ENCODE measurements at regions not wholly inside any gene's neighbourhood (a gene's known extent, or its start where the extent isn't known, plus 50 kb on each side); places are given as distances from the start of the nearest gene placed in this dataset.
"Not testable (repeated sequence)": the region's sequence is repeated elsewhere in the genome, so short reads cannot be mapped to it uniquely, and the experiment has no call there.

GRCh38 chr12:102317155-102317554 lies 119.5 kb upstream of the PMCH start:
- H3K4me3 ChIP-seq (ENCODE audit: low read length): no peak overlapping the region
- H3K36me3 ChIP-seq (ENCODE audit: control insufficient read depth, insufficient read depth, low read length, severe bottlenecking): no peaks in the 10 kb centered on the region
- H3K9ac ChIP-seq (ENCODE audit: low read length): no peak overlapping the region
- no peak for DNase-seq (ENCODE audit: low read depth)
- no peaks in the 10 kb centered on the region for H3K9me3 ChIP-seq (ENCODE audit: control insufficient read depth, low read length)
- H3K4me1 ChIP-seq (ENCODE audit: control insufficient read depth, insufficient read depth, low read length): no peaks in the 10 kb centered on the region
- no peaks in the 10 kb centered on the region for H3K27me3 ChIP-seq (replicated peaks; ENCODE audit: control insufficient read depth, insufficient read depth, low read length)

GRCh38 chr12:102316723-102317122 lies 119.1 kb upstream of the PMCH start:
- DNase-seq (ENCODE audit: low read depth): no peak
- no peak overlapping the region for H3K9ac ChIP-seq (ENCODE audit: low read length)
- no peaks in the 10 kb centered on the region for H3K27me3 ChIP-seq (replicated peaks; ENCODE audit: control insufficient read depth, insufficient read depth, low read length)
- H3K9me3 ChIP-seq (ENCODE audit: control insufficient read depth, low read length): no peaks in the 10 kb centered on the region
- H3K4me3 ChIP-seq (ENCODE audit: low read length): no peak overlapping the region
- H3K4me1 ChIP-seq (ENCODE audit: control insufficient read depth, insufficient read depth, low read length): no peaks in the 10 kb centered on the region
- no peaks in the 10 kb centered on the region for H3K36me3 ChIP-seq (ENCODE audit: control insufficient read depth, insufficient read depth, low read length, severe bottlenecking)

GRCh38 chr12:102314821-102315220 lies 117.2 kb upstream of the PMCH start:
- no peak overlapping the region for H3K4me3 ChIP-seq (ENCODE audit: low read length)
- no peaks in the 10 kb centered on the region for H3K9me3 ChIP-seq (ENCODE audit: control insufficient read depth, low read length)
- H3K9ac ChIP-seq (ENCODE audit: low read length): no peak overlapping the region
- no peak for DNase-seq (ENCODE audit: low read depth)
- no peaks in the 10 kb centered on the region for H3K4me1 ChIP-seq (ENCODE audit: control insufficient read depth, insufficient read depth, low read length)
- H3K36me3 ChIP-seq (ENCODE audit: control insufficient read depth, insufficient read depth, low read length, severe bottlenecking): no peaks in the 10 kb centered on the region
- H3K27me3 ChIP-seq (replicated peaks; ENCODE audit: control insufficient read depth, insufficient read depth, low read length): no peaks in the 10 kb centered on the region

GRCh38 chr12:102313116-102313971 lies 115.7 kb upstream of the PMCH start:
- H3K9ac ChIP-seq (ENCODE audit: low read length); H3K4me1 ChIP-seq (ENCODE audit: control insufficient read depth, insufficient read depth, low read length); H3K4me3 ChIP-seq (ENCODE audit: low read length); H3K36me3 ChIP-seq (ENCODE audit: control insufficient read depth, insufficient read depth, low read length, severe bottlenecking); DNase-seq (ENCODE audit: low read depth); H3K27me3 ChIP-seq (replicated peaks; ENCODE audit: control insufficient read depth, insufficient read depth, low read length); H3K9me3 ChIP-seq (ENCODE audit: control insufficient read depth, low read length): not testable (repeated sequence)

- peak overlapping the region; percentile 48 for H3K9ac ChIP-seq (ENCODE audit: low read length)
- no peaks in the 10 kb centered on the region for H3K27me3 ChIP-seq (replicated peaks; ENCODE audit: control insufficient read depth, insufficient read depth, low read length)
- H3K4me1 ChIP-seq (ENCODE audit: control insufficient read depth, insufficient read depth, low read length): peaks cover 15% of the 10 kb centered on the region
- no peaks in the 10 kb centered on the region for H3K36me3 ChIP-seq (ENCODE audit: control insufficient read depth, insufficient read depth, low read length, severe bottlenecking)
- peaks cover 18% of the 10 kb centered on the region for H3K9me3 ChIP-seq (ENCODE audit: control insufficient read depth, low read length)
- no peak overlapping the region for H3K4me3 ChIP-seq (ENCODE audit: low read length)
- DNase-seq (ENCODE audit: low read depth): peak; percentile 28
Observed at GRCh38 chr12:102305486-102305885, 107.9 kb upstream of the PMCH start.

- not testable (repeated sequence) for H3K27me3 ChIP-seq (replicated peaks; ENCODE audit: control insufficient read depth, insufficient read depth, low read length); H3K4me3 ChIP-seq (ENCODE audit: low read length); H3K36me3 ChIP-seq (ENCODE audit: control insufficient read depth, insufficient read depth, low read length, severe bottlenecking)
- peaks cover 18% of the 10 kb centered on the region for H3K9me3 ChIP-seq (ENCODE audit: control insufficient read depth, low read length)
- DNase-seq (ENCODE audit: low read depth): peak; percentile 14
- peaks cover 15% of the 10 kb centered on the region for H3K4me1 ChIP-seq (ENCODE audit: control insufficient read depth, insufficient read depth, low read length)
- peak overlapping the region; percentile 48 for H3K9ac ChIP-seq (ENCODE audit: low read length)
Observed at GRCh38 chr12:102304667-102305066, 107.0 kb upstream of the PMCH start.

- H3K9me3 ChIP-seq (ENCODE audit: control insufficient read depth, low read length): peaks cover 18% of the 10 kb centered on the region
- peak overlapping the region; percentile 38 for H3K4me3 ChIP-seq (ENCODE audit: low read length)
- peaks cover 23% of the 10 kb centered on the region for H3K4me1 ChIP-seq (ENCODE audit: control insufficient read depth, insufficient read depth, low read length)
- no peaks in the 10 kb centered on the region for H3K27me3 ChIP-seq (replicated peaks; ENCODE audit: control insufficient read depth, insufficient read depth, low read length)
- no peak overlapping the region for H3K9ac ChIP-seq (ENCODE audit: low read length)
- no peak for DNase-seq (ENCODE audit: low read depth)
- H3K36me3 ChIP-seq (ENCODE audit: control insufficient read depth, insufficient read depth, low read length, severe bottlenecking): no peaks in the 10 kb centered on the region
Observed at GRCh38 chr12:102302553-102302952, 104.9 kb upstream of the PMCH start.

GRCh38 chr12:102301547-102301946 lies 103.9 kb upstream of the PMCH start:
- no peak for DNase-seq (ENCODE audit: low read depth)
- Histone ChIP-seq H3K4me1 (ENCODE audit: control insufficient read depth, insufficient read depth, low read length) (peaks cover 23% of the 10 kb centered on the region), H3K9ac (ENCODE audit: low read length) (no peak overlapping the region), H3K4me3 (ENCODE audit: low read length) (no peak overlapping the region), H3K9me3 (ENCODE audit: control insufficient read depth, low read length) (peaks cover 18% of the 10 kb centered on the region), H3K36me3 (ENCODE audit: control insufficient read depth, insufficient read depth, low read length, severe bottlenecking) (no peaks in the 10 kb centered on the region), H3K27me3 (replicated peaks; ENCODE audit: control insufficient read depth, insufficient read depth, low read length) (no peaks in the 10 kb centered on the region)

- DNase-seq (ENCODE audit: low read depth): peak; percentile 6
- Histone ChIP-seq H3K9ac (ENCODE audit: low read length) (no peak overlapping the region), H3K4me1 (ENCODE audit: control insufficient read depth, insufficient read depth, low read length) (peaks cover 23% of the 10 kb centered on the region), H3K9me3 (ENCODE audit: control insufficient read depth, low read length) (peaks cover 18% of the 10 kb centered on the region), H3K27me3 (replicated peaks; ENCODE audit: control insufficient read depth, insufficient read depth, low read length) (no peaks in the 10 kb centered on the region), H3K36me3 (ENCODE audit: control insufficient read depth, insufficient read depth, low read length, severe bottlenecking) (no peaks in the 10 kb centered on the region), H3K4me3 (ENCODE audit: low read length) (no peak overlapping the region)
Observed at GRCh38 chr12:102300824-102301461, 103.3 kb upstream of the PMCH start.

- no peaks in the 10 kb centered on the region for H3K27me3 ChIP-seq (replicated peaks; ENCODE audit: control insufficient read depth, insufficient read depth, low read length)
- no peaks in the 10 kb centered on the region for H3K36me3 ChIP-seq (ENCODE audit: control insufficient read depth, insufficient read depth, low read length, severe bottlenecking)
- peaks cover 18% of the 10 kb centered on the region for H3K9me3 ChIP-seq (ENCODE audit: control insufficient read depth, low read length)
- H3K4me1 ChIP-seq (ENCODE audit: control insufficient read depth, insufficient read depth, low read length): peaks cover 14% of the 10 kb centered on the region
- H3K4me3 ChIP-seq (ENCODE audit: low read length): no peak overlapping the region
- no peak for DNase-seq (ENCODE audit: low read depth)
- H3K9ac ChIP-seq (ENCODE audit: low read length): no peak overlapping the region
Observed at GRCh38 chr12:102299731-102300130, 102.1 kb upstream of the PMCH start.

GRCh38 chr12:102298022-102298421 lies 100.4 kb upstream of the PMCH start:
- H3K9me3 ChIP-seq (ENCODE audit: control insufficient read depth, low read length): peaks cover 18% of the 10 kb centered on the region
- no peaks in the 10 kb centered on the region for H3K27me3 ChIP-seq (replicated peaks; ENCODE audit: control insufficient read depth, insufficient read depth, low read length)
- peaks cover 8% of the 10 kb centered on the region for H3K4me1 ChIP-seq (ENCODE audit: control insufficient read depth, insufficient read depth, low read length)
- peak; percentile 29 for DNase-seq (ENCODE audit: low read depth)
- H3K36me3 ChIP-seq (ENCODE audit: control insufficient read depth, insufficient read depth, low read length, severe bottlenecking): no peaks in the 10 kb centered on the region
- H3K9ac ChIP-seq (ENCODE audit: low read length): no peak overlapping the region
- H3K4me3 ChIP-seq (ENCODE audit: low read length): peak overlapping the region; percentile 1

Data from adipocyte (in vitro differentiated cells).